ENCODE measurements at regions not wholly inside any gene's neighbourhood (a gene's known extent, or its start where the extent isn't known, plus 50 kb on each side); places are given as distances from the start of the nearest gene placed in this dataset.

DNA sequence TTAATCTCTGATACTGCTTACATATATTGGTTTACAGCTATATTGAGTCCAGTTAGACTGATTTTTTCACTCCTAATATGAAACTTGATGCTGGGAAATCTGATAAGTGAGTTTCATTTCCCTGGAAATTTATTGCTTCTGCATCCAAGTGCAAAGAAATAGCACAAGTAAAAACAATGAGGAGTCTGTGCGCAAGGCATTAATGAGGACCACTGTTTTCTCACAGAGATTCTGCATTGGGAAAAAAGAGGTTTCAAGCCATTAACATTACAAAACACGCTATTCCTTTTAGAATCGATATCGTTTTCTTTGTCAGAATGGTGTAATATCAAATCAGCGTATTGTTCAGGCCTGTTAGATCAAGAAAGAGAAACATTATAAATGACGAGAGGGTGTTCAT, 723.3 kb upstream of the ARRDC4 start:
- TF ChIP-seq, protein P1, sequence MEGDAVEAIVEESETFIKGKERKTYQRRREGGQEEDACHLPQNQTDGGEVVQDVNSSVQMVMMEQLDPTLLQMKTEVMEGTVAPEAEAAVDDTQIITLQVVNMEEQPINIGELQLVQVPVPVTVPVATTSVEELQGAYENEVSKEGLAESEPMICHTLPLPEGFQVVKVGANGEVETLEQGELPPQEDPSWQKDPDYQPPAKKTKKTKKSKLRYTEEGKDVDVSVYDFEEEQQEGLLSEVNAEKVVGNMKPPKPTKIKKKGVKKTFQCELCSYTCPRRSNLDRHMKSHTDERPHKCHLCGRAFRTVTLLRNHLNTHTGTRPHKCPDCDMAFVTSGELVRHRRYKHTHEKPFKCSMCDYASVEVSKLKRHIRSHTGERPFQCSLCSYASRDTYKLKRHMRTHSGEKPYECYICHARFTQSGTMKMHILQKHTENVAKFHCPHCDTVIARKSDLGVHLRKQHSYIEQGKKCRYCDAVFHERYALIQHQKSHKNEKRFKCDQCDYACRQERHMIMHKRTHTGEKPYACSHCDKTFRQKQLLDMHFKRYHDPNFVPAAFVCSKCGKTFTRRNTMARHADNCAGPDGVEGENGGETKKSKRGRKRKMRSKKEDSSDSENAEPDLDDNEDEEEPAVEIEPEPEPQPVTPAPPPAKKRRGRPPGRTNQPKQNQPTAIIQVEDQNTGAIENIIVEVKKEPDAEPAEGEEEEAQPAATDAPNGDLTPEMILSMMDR (IDR thresholded peaks at IDR 0.05) = no peak
- TF ChIP-seq POLR2A (IDR thresholded peaks at IDR 0.05) = no peak

All from heart left ventricle (tissue), 13 donors.